Spinal cord (tissue), 10 donors: ENCODE measurements at regions not wholly inside any gene's neighbourhood (a gene's known extent, or its start where the extent isn't known, plus 50 kb on each side); places are given as distances from the start of the nearest gene placed in this dataset. TPM values are rescaled to one million over a fixed set of nuclear protein-coding genes. Genes with fewer than 3 reads are reported as not detected.
A peak's percentile ranks its signal among the peaks of the same experiment; 100 is the strongest.

ENCODE experiments used
- DNase-seq, 6 donors: peaks; one replicate each; pipeline versions ENCODE4 v3.0.0 to v3.0.0-alpha.2; 2013 to 2015; ENCODE audit warnings: low spot score in 6 of 6, low read depth in 4 of 6
- H3K27ac ChIP-seq: one replicate; pipeline ENCODE4 v1.5.1; 2013; ENCODE audit warnings: low read depth, low read length, control low read depth
- H3K27me3 ChIP-seq: one replicate; pipeline ENCODE4 v1.6.1; 2013; ENCODE audit warnings: low read length; ENCODE audit not compliant: control insufficient read depth, insufficient read depth
- H3K36me3 ChIP-seq: one replicate; pipeline ENCODE4 v1.6.1; 2013; ENCODE audit warnings: low read length; ENCODE audit not compliant: control insufficient read depth, insufficient read depth
- H3K4me1 ChIP-seq: one replicate; pipeline ENCODE4 v1.6.1; 2013; ENCODE audit warnings: low read length; ENCODE audit not compliant: control insufficient read depth, insufficient read depth
- H3K4me3 ChIP-seq: one replicate; pipeline ENCODE4 v1.5.1; 2013; ENCODE audit warnings: low read depth, low read length, control low read depth
- H3K9me3 ChIP-seq: one replicate; pipeline ENCODE4 v1.6.1; 2013; ENCODE audit warnings: low read length; ENCODE audit not compliant: control insufficient read depth, insufficient read depth
- WGBS: methylation state at CpG from one replicate; pipeline ENCODE4 v1.1.5; 2013; ENCODE audit warnings: missing lambda C conversion rate; ENCODE audit not compliant: insufficient coverage; 5-methylcytosine and 5-hydroxymethylcytosine counted together
- small RNA-seq: library from RNA; depleted of rRNA; stranded (forward); fragments of <200 nt; gene quantifications from one replicate; pipeline ENCODE3, GENCODE V24; 2014; ENCODE audit warnings: low replicate concordance
- donor health status: healthy.

GRCh38 chr3:76986876-76987474, 52.9 kb upstream of the ROBO2 start:
- 87% methylated on average over 5 of the region's 11 CpGs for WGBS
- H3K4me1 ChIP-seq, result no peaks in the 10 kb centered on the region
- no peaks in the 10 kb centered on the region for H3K36me3 ChIP-seq
- H3K27me3 ChIP-seq, result no peaks in the 10 kb centered on the region
- peak in 5 of 6 donors; percentile 7 to 90 (median 15) for DNase-seq
- H3K4me3 ChIP-seq, result no peak overlapping the region
- no peaks in the 10 kb centered on the region for H3K9me3 ChIP-seq
- H3K27ac ChIP-seq, result no peak overlapping the region

Small RNA genes in the stretch of these regions (small RNA-seq; reads per million reads assigned to genes)
- not detected for gene RF00019
